SK-N-SH (cell line): ENCODE measurements at regions not wholly inside any gene's neighbourhood (a gene's known extent, or its start where the extent isn't known, plus 50 kb on each side); places are given as distances from the start of the nearest gene placed in this dataset.

Source experiments
- CHD2 ChIP-seq: fragments of 150-350 bp; IDR thresholded peaks from 2 replicates; pipeline ENCODE4 v1.6.1; 2018; ENCODE audit warnings: low read length; ENCODE audit not compliant: partially characterized antibody
- EZH2phosphoT487 ChIP-seq: fragments of 200-600 bp; sonication (generic); IDR thresholded peaks from 2 replicates; pipeline ENCODE4 v1.6.1; 2017; ENCODE audit warnings: low read depth, mixed run types, mild to moderate bottlenecking, antibody characterized with exemption, moderate library complexity, borderline replicate concordance
- JUND ChIP-seq: IDR thresholded peaks from 2 replicates; pipeline ENCODE4 v1.4.0; 2012
- MAX ChIP-seq: IDR thresholded peaks from 2 replicates; pipeline ENCODE4 v1.4.0; 2012; ENCODE audit warnings: low read depth
- POLR2AphosphoS5 ChIP-seq: IDR thresholded peaks from 2 replicates; pipeline ENCODE4 v1.6.1; 2012; ENCODE audit warnings: low read depth, low read length
- RCOR1 ChIP-seq: fragments of 150-350 bp; IDR thresholded peaks from 2 replicates; pipeline ENCODE4 v1.6.1; 2017; ENCODE audit warnings: antibody characterized with exemption, low read length
- SIN3A ChIP-seq: IDR thresholded peaks from 2 replicates; pipeline ENCODE4 v1.6.1; 2012; ENCODE audit warnings: low read depth, mild to moderate bottlenecking, low read length, moderate library complexity, borderline replicate concordance
- SMC3 ChIP-seq: IDR thresholded peaks from 2 replicates; pipeline ENCODE4 v1.6.1; 2012; ENCODE audit warnings: low read depth, low read length, improper control_type of control experiment
- TAF1 ChIP-seq: IDR thresholded peaks from 2 replicates; pipeline ENCODE4 v1.6.1; 2012; ENCODE audit warnings: low read depth, mild to moderate bottlenecking, low read length, moderate library complexity, borderline replicate concordance
- TF ChIP-seq, protein P1 (sequence below): fragments of 200-600 bp; sonication (generic); IDR thresholded peaks from 2 replicates; pipeline ENCODE4 v1.6.1; 2017; ENCODE audit warnings: antibody characterized with exemption, mild to moderate bottlenecking, moderate library complexity
- TF ChIP-seq, protein P2 (sequence below): IDR thresholded peaks from 2 replicates; pipeline ENCODE4; 2012

- TF ChIP-seq, protein P1, sequence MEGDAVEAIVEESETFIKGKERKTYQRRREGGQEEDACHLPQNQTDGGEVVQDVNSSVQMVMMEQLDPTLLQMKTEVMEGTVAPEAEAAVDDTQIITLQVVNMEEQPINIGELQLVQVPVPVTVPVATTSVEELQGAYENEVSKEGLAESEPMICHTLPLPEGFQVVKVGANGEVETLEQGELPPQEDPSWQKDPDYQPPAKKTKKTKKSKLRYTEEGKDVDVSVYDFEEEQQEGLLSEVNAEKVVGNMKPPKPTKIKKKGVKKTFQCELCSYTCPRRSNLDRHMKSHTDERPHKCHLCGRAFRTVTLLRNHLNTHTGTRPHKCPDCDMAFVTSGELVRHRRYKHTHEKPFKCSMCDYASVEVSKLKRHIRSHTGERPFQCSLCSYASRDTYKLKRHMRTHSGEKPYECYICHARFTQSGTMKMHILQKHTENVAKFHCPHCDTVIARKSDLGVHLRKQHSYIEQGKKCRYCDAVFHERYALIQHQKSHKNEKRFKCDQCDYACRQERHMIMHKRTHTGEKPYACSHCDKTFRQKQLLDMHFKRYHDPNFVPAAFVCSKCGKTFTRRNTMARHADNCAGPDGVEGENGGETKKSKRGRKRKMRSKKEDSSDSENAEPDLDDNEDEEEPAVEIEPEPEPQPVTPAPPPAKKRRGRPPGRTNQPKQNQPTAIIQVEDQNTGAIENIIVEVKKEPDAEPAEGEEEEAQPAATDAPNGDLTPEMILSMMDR, result no peak
- no peak for TF ChIP-seq JUND
- TF ChIP-seq TAF1, result no peak
- no peak for TF ChIP-seq SMC3
- TF ChIP-seq POLR2AphosphoS5, result no peak
- TF ChIP-seq SIN3A, result no peak
- no peak for TF ChIP-seq EZH2phosphoT487
- TF ChIP-seq, protein P2, sequence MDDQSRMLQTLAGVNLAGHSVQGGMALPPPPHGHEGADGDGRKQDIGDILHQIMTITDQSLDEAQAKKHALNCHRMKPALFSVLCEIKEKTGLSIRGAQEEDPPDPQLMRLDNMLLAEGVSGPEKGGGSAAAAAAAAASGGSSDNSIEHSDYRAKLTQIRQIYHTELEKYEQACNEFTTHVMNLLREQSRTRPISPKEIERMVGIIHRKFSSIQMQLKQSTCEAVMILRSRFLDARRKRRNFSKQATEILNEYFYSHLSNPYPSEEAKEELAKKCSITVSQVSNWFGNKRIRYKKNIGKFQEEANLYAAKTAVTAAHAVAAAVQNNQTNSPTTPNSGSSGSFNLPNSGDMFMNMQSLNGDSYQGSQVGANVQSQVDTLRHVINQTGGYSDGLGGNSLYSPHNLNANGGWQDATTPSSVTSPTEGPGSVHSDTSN, result no peak
- TF ChIP-seq RCOR1, result no peak
- TF ChIP-seq CHD2, result no peak
- no peak for TF ChIP-seq MAX
Observed at GRCh38 chr3:53999725-54000124, 108.1 kb upstream of the SELENOK start.
